ENCODE measurements at regions not wholly inside any gene's neighbourhood (a gene's known extent, or its start where the extent isn't known, plus 50 kb on each side); places are given as distances from the start of the nearest gene placed in this dataset.

GRCh38 chr5:27511061-27511460 is 472.7 kb upstream of the CDH9 start:
- intact Hi-C loops (cut with DNase I): no loop called here
- no peak for ATAC-seq
- DNase-seq (ENCODE audit: missing footprints): no peak

DNA sequence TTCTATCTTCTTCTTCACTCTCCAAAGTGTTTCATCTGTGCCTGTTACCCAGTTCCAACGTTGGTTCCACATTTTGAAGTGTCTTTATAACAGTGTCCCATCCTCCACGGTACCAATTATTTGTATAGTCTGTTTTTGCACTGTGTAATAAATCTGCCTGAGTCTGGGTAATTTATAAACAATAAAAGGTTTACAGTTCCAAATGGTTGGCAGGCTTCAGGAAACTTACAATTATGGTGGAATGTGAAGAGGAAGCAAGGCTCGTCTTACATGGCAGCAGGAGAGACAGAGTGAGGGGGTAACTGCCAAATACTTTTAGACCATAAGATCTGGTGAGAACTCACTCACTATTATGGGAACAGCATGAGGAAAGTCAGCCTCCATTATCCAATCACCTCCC is 465.4 kb upstream of the CDH9 start:
- DNase-seq (ENCODE audit: missing footprints) (no peak), ATAC-seq (no peak)
- intact Hi-C loops (cut with DNase I): no loop called here

DNA sequence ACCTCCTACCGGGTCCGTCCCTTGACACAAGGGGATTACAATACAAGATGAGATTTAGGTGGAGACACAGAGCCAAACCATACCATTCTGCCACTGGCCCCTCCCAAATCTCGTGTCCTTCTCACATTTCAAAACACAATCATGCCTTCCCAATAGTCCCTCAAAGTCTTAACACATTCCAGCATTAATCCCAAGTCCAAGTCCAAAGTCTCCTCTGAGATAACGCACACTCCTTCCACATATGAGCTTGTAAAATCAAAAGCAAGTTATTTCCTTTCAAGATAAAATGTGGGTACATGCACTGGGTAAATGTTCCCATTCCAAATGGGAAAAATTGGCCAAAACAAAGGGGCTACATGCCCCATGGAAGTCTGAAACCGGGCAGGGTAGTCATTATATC is 463.9 kb upstream of the CDH9 start:
- intact Hi-C loops (cut with DNase I): no loop called here
- DNase-seq (ENCODE audit: missing footprints) (no peak), ATAC-seq (no peak)

DNA sequence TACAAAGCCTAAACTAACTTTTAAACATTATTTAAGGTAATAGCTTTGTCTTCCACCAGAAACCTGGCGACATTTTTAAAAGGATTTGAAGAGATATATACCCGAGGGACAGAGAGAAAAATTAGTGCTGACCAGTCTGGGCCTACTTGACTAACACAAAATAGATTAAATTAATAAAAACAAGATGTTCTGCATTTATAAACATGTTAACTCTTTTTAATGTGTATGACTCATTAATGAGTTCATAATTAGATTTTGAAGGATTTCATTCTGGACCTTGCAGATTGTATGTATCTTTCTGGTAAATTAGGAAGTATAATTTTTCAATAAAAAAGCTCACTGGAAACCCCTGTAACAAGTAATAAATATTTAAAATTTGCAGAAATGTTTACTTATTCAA is 459.1 kb upstream of the CDH9 start:
- intact Hi-C loops (cut with DNase I): no loop called here
- DNase-seq (ENCODE audit: missing footprints): no peak
- ATAC-seq: no peak

DNA sequence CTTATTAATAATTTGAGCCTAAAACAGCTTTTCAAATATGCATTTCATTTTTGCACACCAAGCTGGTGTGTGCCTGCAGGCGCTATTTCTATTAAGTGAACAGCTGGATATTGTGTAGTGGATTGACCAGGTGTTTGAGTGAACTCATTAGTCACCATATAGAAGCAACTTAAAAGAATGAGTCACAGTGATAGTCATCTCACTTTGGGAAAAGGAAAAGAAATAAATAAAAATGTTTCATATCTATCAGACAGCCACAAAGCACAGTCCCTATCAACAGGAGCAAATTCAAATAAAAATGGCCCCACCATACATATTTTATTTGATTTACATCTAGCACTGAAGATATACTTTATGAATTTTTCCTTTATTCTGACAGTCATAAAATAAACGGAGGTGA is 456.5 kb upstream of the CDH9 start:
- intact Hi-C loops (cut with DNase I): no loop called here
- ATAC-seq (no peak), DNase-seq (ENCODE audit: missing footprints) (no peak)

GRCh38 chr5:27491746-27492439 is 453.5 kb upstream of the CDH9 start:
- intact Hi-C loops (cut with DNase I): no loop called here
- no peak for ATAC-seq

GRCh38 chr5:27491047-27491446 is 452.7 kb upstream of the CDH9 start:
- intact Hi-C loops (cut with DNase I): no loop called here

More at GRCh38 chr5:27491746-27492439, 453.5 kb upstream of the CDH9 start:
- no peak for DNase-seq (ENCODE audit: missing footprints)

GRCh38 chr5:27489701-27490100 is 451.3 kb upstream of the CDH9 start:
- intact Hi-C loops (cut with DNase I): no loop called here
- ATAC-seq (no peak), DNase-seq (ENCODE audit: missing footprints) (no peak)

More at GRCh38 chr5:27491047-27491446, 452.7 kb upstream of the CDH9 start:
- ATAC-seq: no peak
- no peak for DNase-seq (ENCODE audit: missing footprints)

DNA sequence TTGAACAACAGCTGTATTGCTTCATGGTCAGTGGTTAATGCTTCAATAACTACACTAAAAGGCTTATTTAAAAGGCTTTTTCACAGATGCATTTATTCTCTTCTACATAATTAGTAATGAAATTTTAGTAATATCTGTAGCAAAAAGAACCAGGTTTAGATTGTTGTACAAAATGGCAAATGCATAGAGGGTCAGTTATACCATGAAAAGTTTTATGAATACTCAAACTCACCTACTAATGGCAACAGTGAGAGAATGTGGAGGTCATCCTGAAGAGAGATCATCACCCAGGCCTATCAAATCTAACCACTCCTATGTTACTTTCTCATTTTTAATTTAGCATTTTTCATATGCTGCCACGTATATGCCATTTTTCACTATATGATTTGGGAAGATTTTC is 444.3 kb upstream of the CDH9 start:
- DNase-seq (ENCODE audit: missing footprints) (no peak), ATAC-seq (no peak)
- intact Hi-C loops (cut with DNase I): no loop called here

DNA sequence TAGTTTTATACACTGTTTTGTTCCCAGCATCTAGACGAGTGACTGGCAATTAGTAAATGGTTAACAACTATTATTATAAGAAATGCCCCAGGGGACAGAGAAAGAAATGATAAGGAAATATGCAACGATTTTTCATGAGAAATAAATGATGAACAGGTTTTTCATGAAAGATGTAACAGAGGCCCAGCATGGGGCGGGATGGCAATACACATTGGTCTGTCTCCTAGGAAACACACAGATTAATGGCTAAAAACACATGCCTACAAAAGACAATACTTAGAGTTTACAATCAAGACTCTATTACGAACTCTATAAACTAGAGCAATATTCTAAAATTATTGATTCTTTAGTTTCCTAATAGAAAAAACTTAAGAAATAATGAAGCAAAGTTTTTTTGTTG is 441.5 kb upstream of the CDH9 start:
- no peak for ATAC-seq
- DNase-seq (ENCODE audit: missing footprints): no peak
- intact Hi-C loops (cut with DNase I): no loop called here

- DNase-seq (ENCODE audit: missing footprints) (no peak), ATAC-seq (no peak)
- intact Hi-C loops (cut with DNase I): no loop called here
Measured at GRCh38 chr5:27477550-27477949, 439.2 kb upstream of the CDH9 start.

DNA sequence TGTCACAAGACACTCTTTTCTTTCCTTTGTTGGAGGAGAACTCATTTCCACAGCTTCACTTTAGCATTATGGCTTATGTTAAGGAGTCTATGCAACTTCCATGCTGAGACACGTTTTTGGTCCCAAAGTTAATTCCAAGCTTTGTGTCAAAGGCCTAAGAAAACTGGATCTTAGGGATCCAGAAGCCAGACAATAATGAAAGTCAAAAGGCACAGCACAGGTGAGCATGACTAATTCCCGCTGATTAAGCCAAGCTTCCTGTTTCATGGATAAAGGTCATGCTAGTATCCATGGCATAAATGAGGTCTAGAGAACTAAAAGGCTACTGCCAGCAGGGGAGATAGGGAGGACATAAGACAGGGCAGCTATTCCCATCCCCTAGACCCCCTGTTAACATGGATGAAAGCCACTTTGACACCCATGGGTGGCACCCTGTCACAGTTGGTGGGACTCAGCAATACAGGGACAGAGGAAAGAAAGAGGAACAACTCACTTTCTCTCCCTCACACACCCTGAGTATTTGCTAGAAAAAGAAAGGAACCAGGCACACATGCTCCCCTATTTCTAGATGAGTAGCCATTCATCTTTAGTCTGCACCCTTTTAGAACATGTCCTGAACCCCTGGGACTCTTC is 438.1 kb upstream of the CDH9 start:
- ATAC-seq: no peak
- DNase-seq (ENCODE audit: missing footprints): no peak
- intact Hi-C loops (cut with DNase I): no loop called here

- intact Hi-C loops (cut with DNase I): no loop called here
- ATAC-seq: no peak
- no peak for DNase-seq (ENCODE audit: missing footprints)
Measured at GRCh38 chr5:27475063-27475462, 436.7 kb upstream of the CDH9 start.

- DNase-seq (ENCODE audit: missing footprints) (no peak), ATAC-seq (no peak)
- intact Hi-C loops (cut with DNase I): no loop called here
Measured at GRCh38 chr5:27474395-27474794, 436.0 kb upstream of the CDH9 start.

DNA sequence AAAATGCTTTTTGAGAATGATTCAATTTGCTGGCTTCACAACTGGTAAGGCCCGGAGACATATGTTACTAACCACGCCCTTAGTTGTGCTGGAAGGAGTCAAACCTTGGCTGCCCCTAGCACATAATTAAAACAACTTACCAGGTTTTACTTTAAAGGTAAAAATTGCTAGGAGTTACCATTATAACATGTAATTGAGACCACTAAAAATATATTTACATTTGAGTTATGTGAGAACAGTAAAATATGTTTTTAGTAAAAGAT is 435.6 kb upstream of the CDH9 start:
- intact Hi-C loops (cut with DNase I): no loop called here
- DNase-seq (ENCODE audit: missing footprints) (no peak), ATAC-seq (no peak)

DNA sequence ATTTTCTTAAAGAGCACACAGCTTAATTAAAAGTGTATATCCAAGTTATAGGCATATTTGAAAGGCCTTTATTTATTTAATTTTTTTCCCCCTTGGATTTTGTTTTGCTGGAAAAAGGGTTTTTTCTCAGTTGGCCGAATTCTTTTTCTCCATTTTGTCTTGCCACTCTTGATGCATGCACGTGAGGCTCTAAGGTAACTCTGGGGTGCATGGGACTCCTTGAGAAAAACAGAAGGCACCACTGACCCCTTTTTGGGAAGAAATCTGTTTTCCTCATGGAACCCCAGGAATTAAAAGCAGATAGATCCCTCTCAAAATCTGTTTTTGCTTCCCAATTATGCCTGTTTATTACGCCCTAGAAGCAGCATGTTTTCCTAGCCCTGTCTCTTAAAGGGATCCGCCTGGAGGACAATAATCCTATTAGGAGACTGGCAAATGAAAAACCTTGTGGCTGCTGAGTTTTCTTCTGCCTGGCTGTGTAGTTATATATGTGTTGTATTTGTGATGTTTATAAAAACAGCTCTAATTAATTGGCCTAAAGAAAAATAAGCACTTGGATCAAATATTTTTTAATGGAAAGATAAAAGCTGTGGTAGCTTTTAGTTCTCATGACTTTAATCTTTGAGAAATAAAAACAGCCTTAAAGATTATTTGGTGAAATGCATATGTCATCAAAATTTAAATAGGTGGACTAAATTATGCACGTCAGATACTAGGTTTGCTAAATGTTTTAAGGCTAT is 435.1 kb upstream of the CDH9 start:
- DNase-seq (ENCODE audit: missing footprints): no peak
- ATAC-seq: no peak
- intact Hi-C loops (cut with DNase I): no loop called here

GRCh38 chr5:27472871-27473270 is 434.5 kb upstream of the CDH9 start:
- DNase-seq (ENCODE audit: missing footprints): no peak
- no peak for ATAC-seq
- intact Hi-C loops (cut with DNase I): no loop called here

DNA sequence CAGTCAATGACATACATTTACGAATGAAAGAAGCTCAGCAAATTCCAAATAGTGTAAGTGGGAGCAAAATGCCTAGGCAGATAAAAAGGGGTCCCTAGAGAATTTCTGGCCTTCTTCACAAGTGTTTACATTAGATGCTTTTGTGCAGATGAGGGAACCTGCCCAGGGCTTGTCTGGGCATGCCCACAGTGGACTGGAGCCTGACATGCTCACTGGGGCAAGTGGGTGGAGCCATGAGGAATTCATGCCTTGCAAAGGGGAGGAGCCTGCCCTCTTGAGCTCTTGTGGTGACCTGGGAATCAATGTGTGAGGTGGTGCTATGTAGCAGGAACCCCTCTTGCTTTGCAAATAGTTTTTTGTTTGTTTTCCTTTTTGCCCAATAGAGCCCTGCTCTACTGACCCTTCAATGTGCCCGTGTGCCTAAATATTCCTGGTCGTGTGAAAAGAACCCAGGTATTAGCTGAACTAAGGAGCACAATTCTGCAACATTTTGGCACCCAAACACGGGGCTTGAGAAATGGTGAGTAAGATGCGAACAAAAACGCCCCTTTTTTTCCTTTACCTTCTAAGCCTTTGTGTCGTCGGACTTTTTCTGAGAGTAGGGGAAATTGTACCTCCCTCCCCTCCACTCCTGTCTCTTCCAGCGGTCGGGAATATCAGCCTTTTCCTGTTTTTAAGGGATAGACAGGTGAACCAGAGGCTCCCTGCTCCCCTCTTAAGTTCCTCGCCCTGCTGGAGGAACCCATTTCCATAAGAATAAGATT is 433.8 kb upstream of the CDH9 start:
- intact Hi-C loops (cut with DNase I): no loop called here
- DNase-seq (ENCODE audit: missing footprints) (no peak), ATAC-seq (no peak)

DNA sequence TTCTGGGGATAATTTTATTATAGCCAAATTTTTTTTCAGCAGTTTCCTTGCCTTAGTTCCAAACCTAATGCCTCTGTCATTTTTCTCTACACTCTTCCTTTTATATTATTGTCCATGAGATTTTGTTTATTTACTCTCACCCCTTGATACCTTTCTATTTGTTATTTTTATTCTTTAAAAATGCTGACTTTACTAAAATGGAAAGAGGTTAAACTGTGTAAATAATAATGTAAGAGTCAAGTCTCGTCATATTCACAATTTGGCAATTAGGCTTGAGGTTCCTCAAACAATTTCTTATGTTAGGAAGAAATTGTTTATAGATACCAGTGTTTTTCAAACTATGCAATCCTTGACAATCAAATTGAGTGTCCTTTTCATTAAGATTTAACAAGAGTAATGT is 428.6 kb upstream of the CDH9 start:
- intact Hi-C loops (cut with DNase I): no loop called here
- DNase-seq (ENCODE audit: missing footprints): no peak
- ATAC-seq: no peak

DNA sequence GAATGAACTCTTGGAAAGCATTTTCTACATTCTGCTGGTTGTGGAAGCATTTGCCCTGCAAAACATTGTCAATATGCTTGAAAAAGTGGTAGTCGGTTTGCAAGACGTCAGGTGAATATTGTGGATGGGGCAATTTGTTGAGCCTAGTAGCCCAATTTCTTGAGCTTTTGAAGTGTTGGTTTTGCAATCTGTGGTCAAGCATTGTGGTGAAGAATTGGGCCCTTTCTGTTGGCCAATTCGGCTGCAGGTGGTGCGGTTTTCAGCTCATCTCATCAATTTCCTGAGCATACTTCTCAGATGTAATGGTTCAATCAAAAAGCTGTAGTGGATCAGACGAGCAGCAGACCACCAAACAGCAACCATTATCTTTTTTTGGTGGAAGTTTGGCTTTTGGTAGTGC is 426.8 kb upstream of the CDH9 start:
- no peak for ATAC-seq
- intact Hi-C loops (cut with DNase I): no loop called here
- no peak for DNase-seq (ENCODE audit: missing footprints)

All from Right ventricle myocardium inferior (tissue), 1 donor.